ENCODE measurements at regions not wholly inside any gene's neighbourhood (a gene's known extent, or its start where the extent isn't known, plus 50 kb on each side); places are given as distances from the start of the nearest gene placed in this dataset.
A peak's percentile ranks its signal among the peaks of the same experiment; 100 is the strongest.

- H3K36me3 ChIP-seq (ENCODE audit: insufficient read depth, low read length): peaks cover under 1% of the 10 kb centered on the region
- no peaks in the 10 kb centered on the region for H3K9me3 ChIP-seq (ENCODE audit: low read length)
- no peak overlapping the region for H3K27ac ChIP-seq (ENCODE audit: low read depth, low read length)
- H3K27me3 ChIP-seq (ENCODE audit: insufficient read depth, low read length, poor library complexity, severe bottlenecking): no peaks in the 10 kb centered on the region
- Mint-ChIP-seq H3K36me3 (peaks cover 0 to 21% (median 2%) of the 10 kb centered on the region in 3 donors), H3K4me3 (no peak overlapping the region), H3K27me3 (no peaks in the 10 kb centered on the region), H3K4me1 (peaks cover 9 to 12% (median 10%) of the 10 kb centered on the region in 3 donors), H3K27ac (peak overlapping the region in 2 of 8 donors; percentile 31 to 66), H3K9me3 (no peaks in the 10 kb centered on the region)
- no peaks in the 10 kb centered on the region for H3K4me1 ChIP-seq (ENCODE audit: insufficient read depth, low read length)
- ChIA-PET POLR2A (no interaction called here), CTCF (no interaction called here)
- no peak for DNase-seq
- H3K4me3 ChIP-seq (ENCODE audit: low read length): no peak overlapping the region
Observed at GRCh38 chr1:173423291-173423690, 53.8 kb upstream of the PRDX6 start.

DNA sequence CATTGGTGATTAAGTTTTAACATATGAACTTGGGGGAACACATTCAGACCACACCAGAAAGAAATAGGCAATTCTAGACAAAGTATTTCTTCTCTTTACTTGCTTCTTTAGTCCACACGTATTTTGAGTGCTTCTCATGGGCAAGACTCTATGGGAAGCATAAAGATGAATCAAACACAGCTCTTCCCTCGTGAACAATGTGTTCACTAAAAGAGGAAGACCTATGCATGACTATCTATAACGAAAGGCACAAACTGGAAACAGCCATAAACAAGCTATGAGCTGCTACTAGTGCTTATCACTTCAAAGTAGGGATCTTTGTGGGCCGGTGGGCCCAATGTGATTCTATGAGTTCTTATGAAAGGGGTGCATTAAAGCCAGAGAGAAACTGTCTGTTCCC, 53.0 kb upstream of the PRDX6 start:
- no peaks in the 10 kb centered on the region for H3K9me3 Mint-ChIP-seq
- no peak overlapping the region for H3K4me3 Mint-ChIP-seq
- Histone ChIP-seq H3K4me1 (ENCODE audit: insufficient read depth, low read length) (peaks cover 2% of the 10 kb centered on the region), H3K27me3 (ENCODE audit: insufficient read depth, low read length, poor library complexity, severe bottlenecking) (no peaks in the 10 kb centered on the region), H3K4me3 (ENCODE audit: low read length) (no peak overlapping the region), H3K9me3 (ENCODE audit: low read length) (no peaks in the 10 kb centered on the region), H3K27ac (ENCODE audit: low read depth, low read length) (no peak overlapping the region), H3K36me3 (ENCODE audit: insufficient read depth, low read length) (no peaks in the 10 kb centered on the region)
- H3K36me3 Mint-ChIP-seq: peaks cover 0 to 18% (median 1%) of the 10 kb centered on the region in 3 donors
- peaks cover 10 to 14% (median 12%) of the 10 kb centered on the region in 3 donors for H3K4me1 Mint-ChIP-seq
- POLR2A ChIA-PET: no interaction called here
- peak overlapping the region in 1 of 8 donors; percentile 11 for H3K27ac Mint-ChIP-seq
- H3K27me3 Mint-ChIP-seq: no peaks in the 10 kb centered on the region
- no peak for DNase-seq
- CTCF ChIA-PET: no interaction called here

DNA sequence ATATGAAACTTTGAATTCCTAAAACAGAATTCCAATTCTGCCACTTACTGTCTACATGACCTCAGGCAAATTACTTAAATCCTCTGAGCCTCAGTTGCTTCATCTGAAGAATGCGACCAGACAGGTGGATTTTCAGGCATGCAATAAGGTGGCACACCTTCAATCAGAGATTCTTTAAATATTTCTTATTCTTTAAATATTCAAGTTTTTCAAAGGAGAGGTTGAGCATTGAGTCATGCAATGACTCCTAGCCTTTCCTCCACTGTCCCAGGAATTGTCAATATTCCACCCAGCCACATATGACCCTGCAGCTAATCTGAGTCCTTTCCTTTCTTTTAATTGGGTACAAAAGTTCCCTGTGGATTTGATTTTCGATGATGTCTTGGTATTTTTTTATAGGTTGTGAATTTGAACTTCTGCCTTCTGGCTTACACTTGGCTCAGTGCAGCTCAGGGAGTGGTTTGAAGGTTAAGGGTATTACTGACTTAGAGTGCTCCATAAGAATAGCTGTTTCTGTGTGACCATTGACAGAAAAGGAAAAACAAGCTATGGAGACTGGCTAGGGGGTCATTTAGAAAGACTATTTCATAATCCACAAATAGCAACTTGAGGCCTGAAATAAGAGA, 52.2 kb upstream of the PRDX6 start:
- POLR2A ChIA-PET: no interaction called here
- CTCF ChIA-PET: interaction anchor here (0.6 to 1.1 kb wide), 2 partner anchors 15 to 682 kb away, joined by 3 to 4 read pairs; no protein-coding TSS in a partner anchor

GRCh38 chr1:173426057-173426456, 51.1 kb upstream of the PRDX6 start:
- Histone ChIP-seq H3K36me3 (ENCODE audit: insufficient read depth, low read length) (no peaks in the 10 kb centered on the region), H3K27me3 (ENCODE audit: insufficient read depth, low read length, poor library complexity, severe bottlenecking) (no peaks in the 10 kb centered on the region), H3K4me1 (ENCODE audit: insufficient read depth, low read length) (peaks cover 14% of the 10 kb centered on the region), H3K27ac (ENCODE audit: low read depth, low read length) (no peak overlapping the region), H3K9me3 (ENCODE audit: low read length) (no peaks in the 10 kb centered on the region), H3K4me3 (ENCODE audit: low read length) (no peak overlapping the region)
- peak overlapping the region in 1 of 8 donors; percentile 60 for H3K27ac Mint-ChIP-seq
- ChIA-PET CTCF (no interaction called here), POLR2A (no interaction called here)
- peaks cover 0 to 18% (median 1%) of the 10 kb centered on the region in 3 donors for H3K36me3 Mint-ChIP-seq
- peaks cover 14 to 21% (median 20%) of the 10 kb centered on the region in 3 donors for H3K4me1 Mint-ChIP-seq
- H3K4me3 Mint-ChIP-seq: no peak overlapping the region
- DNase-seq: no peak
- no peaks in the 10 kb centered on the region for H3K9me3 Mint-ChIP-seq
- no peaks in the 10 kb centered on the region for H3K27me3 Mint-ChIP-seq

More for the DNA sequence above, 52.2 kb upstream of the PRDX6 start:
- peaks cover 10% of the 10 kb centered on the region for H3K4me1 ChIP-seq (ENCODE audit: insufficient read depth, low read length)
- DNase-seq: no peak
- no peaks in the 10 kb centered on the region for H3K9me3 Mint-ChIP-seq
- H3K27ac Mint-ChIP-seq: peak overlapping the region in 1 of 8 donors; percentile 29
- H3K9me3 ChIP-seq (ENCODE audit: low read length): no peaks in the 10 kb centered on the region
- H3K27me3 Mint-ChIP-seq: no peaks in the 10 kb centered on the region
- H3K36me3 Mint-ChIP-seq: peaks cover 0 to 18% (median 1%) of the 10 kb centered on the region in 3 donors
- H3K27ac ChIP-seq (ENCODE audit: low read depth, low read length): no peak overlapping the region
- no peaks in the 10 kb centered on the region for H3K27me3 ChIP-seq (ENCODE audit: insufficient read depth, low read length, poor library complexity, severe bottlenecking)
- no peaks in the 10 kb centered on the region for H3K36me3 ChIP-seq (ENCODE audit: insufficient read depth, low read length)
- no peak overlapping the region for H3K4me3 Mint-ChIP-seq
- H3K4me3 ChIP-seq (ENCODE audit: low read length): no peak overlapping the region
- peaks cover 17 to 21% (median 20%) of the 10 kb centered on the region in 3 donors for H3K4me1 Mint-ChIP-seq

DNA sequence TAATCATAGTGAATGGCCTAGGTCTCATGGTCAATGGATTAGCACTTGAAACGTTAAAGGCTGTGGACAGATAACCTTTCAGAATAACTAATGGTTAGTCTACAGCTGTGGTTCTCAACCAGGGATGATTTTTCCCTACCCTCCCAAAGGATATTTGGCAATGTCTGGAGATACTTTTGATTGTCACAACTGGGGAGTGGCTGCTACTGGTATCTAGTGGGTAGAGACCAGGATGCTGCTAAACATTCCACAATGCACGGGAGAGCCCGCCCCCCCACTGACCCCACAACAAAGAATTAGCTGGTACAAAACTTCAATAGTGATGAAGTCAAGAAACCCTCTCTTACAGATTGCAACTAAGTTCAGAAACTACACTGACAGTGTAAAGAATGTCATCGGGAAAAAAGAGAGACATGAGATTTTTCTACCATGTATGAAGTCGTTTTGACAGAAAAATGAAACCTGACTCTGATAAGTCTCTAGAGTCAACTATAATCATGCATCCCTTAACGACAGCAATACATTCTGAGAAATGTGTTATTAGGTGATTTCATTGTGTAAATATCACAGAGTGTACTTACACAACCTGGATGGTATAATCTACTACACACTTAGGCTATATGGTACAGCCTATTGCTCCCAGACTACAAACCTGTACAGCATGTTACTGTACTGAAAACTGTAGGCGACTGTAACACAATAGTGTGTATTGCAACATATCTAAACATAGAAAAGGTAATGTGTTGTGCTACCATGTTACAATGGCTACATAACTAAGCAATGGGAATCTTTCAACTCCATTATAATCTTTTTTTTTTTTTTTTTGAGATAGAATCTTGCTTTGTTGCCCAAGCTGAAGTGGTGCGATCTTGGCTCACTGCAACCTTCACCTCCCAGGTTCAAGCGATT, 49.7 kb upstream of the PRDX6 start:
- peaks cover 17% of the 10 kb centered on the region for H3K4me1 ChIP-seq (ENCODE audit: insufficient read depth, low read length)
- H3K9me3 ChIP-seq (ENCODE audit: low read length): no peaks in the 10 kb centered on the region
- no peaks in the 10 kb centered on the region for H3K27me3 Mint-ChIP-seq
- H3K4me1 Mint-ChIP-seq: peaks cover 16 to 27% (median 25%) of the 10 kb centered on the region in 3 donors
- H3K27ac ChIP-seq (ENCODE audit: low read depth, low read length): no peak overlapping the region
- no peaks in the 10 kb centered on the region for H3K27me3 ChIP-seq (ENCODE audit: insufficient read depth, low read length, poor library complexity, severe bottlenecking)
- H3K36me3 Mint-ChIP-seq: peaks cover 0 to 13% (median 1%) of the 10 kb centered on the region in 3 donors
- no peak overlapping the region for H3K4me3 ChIP-seq (ENCODE audit: low read length)
- no peak overlapping the region for H3K4me3 Mint-ChIP-seq
- ChIA-PET CTCF (interaction anchor here (0.6 to 3.3 kb wide), 4 partner anchors 10 to 1336 kb away, joined by 3 to 25 read pairs (median 4); no protein-coding TSS in a partner anchor), POLR2A (interaction anchor here (0.6 to 0.7 kb wide), 2 partner anchors 18 to 163 kb away, joined by 5 to 10 read pairs; no protein-coding TSS in a partner anchor)
- no peak for DNase-seq
- no peaks in the 10 kb centered on the region for H3K36me3 ChIP-seq (ENCODE audit: insufficient read depth, low read length)
- H3K27ac Mint-ChIP-seq: no peak overlapping the region
- no peaks in the 10 kb centered on the region for H3K9me3 Mint-ChIP-seq
